K562 (cell line): ENCODE measurements at regions not wholly inside any gene's neighbourhood (a gene's known extent, or its start where the extent isn't known, plus 50 kb on each side); places are given as distances from the start of the nearest gene placed in this dataset.

Source experiments
- ATAC-seq: fragments of 200-7000 bp; cut with Tn5 transposase; 3 replicates; pipeline ENCODE4 v1.9.1; 2020; ENCODE audit warnings: moderate library complexity
- BruUV-seq: library from RNA; stranded (reverse); fragments of 400-500 nt; replicated peaks from 2 replicates; lab custom pipeline; 2021; lab: Mats Ljungman, UMichigan
- CTCF ChIA-PET: fragments of 300-600 bp; formaldehyde crosslinking; extraction: SDS; loops from one replicate; lab custom pipeline; 2021; ENCODE audit warnings: low intra/inter-chr PET ratio; lab: Yijun Ruan, JAX
- POLR2A ChIA-PET: fragments of 300-600, 350-650 bp; sonication (Branson Sonifier 250); formaldehyde crosslinking; extraction: SDS; loops from one replicate; lab custom pipeline; 2021; ENCODE audit warnings: antibody characterized with exemption, inconsistent platforms; lab: Yijun Ruan, JAX
- DNase-seq, 4 experiments: peaks; one replicate each; pipeline versions ENCODE4 v3.0.0 to v3.0.0-alpha.2; 2011 to 2018; ENCODE audit warnings: low spot score in 3 of 4, mixed read lengths in 3 of 4; ENCODE audit errors: extremely low read depth in 1 of 4
- FAIRE-seq: peaks from 2 replicates; lab custom pipeline; 2011; peaks lifted over from hg19 to GRCh38; lab: Jason Lieb, UNC
- H2AFZ ChIP-seq: 2 replicates; pipeline ENCODE4 v1.6.0; 2011; ENCODE audit warnings: low read depth, low read length, control low read depth, inconsistent platforms
- H3K27ac ChIP-seq: fragments of 200-600 bp; 3 replicates; pipeline ENCODE4 v1.8.0; 2011; ENCODE audit warnings: low read depth, mild to moderate bottlenecking, control low read depth, inconsistent platforms, low read length, moderate library complexity, mixed read lengths; ENCODE audit errors: extremely low read depth
- H3K27me3 ChIP-seq, 2 experiments: fragments of 300-600 bp in 1 of 2; 2 replicates in 1 of 2; 3 replicates in 1 of 2; pipeline versions ENCODE4 v1.6.0 to v1.8.0; 2011; ENCODE audit warnings: inconsistent platforms in 2 of 2, low read length in 2 of 2, mild to moderate bottlenecking in 1 of 2, mixed read lengths in 1 of 2, moderate library complexity in 1 of 2; ENCODE audit not compliant: control insufficient read depth in 2 of 2, insufficient read depth in 2 of 2
- H3K36me3 ChIP-seq: fragments of 300-600 bp; 3 replicates; pipeline ENCODE4 v1.8.0; 2011; ENCODE audit warnings: mild to moderate bottlenecking, low read length, inconsistent platforms; ENCODE audit not compliant: control insufficient read depth, insufficient read depth
- H3K4me1 ChIP-seq, 2 experiments: fragments of 200-600 bp in 1 of 2; replicated peaks in 1 of 2; 2 replicates in 1 of 2; 3 replicates in 1 of 2; pipeline versions ENCODE4 v1.5.1 to v1.8.0; 2011; ENCODE audit warnings: inconsistent platforms in 2 of 2, low read length in 2 of 2, mild to moderate bottlenecking in 1 of 2, mixed read lengths in 1 of 2, moderate library complexity in 1 of 2; ENCODE audit not compliant: control insufficient read depth in 2 of 2, insufficient read depth in 2 of 2
- H3K4me2 ChIP-seq: 2 replicates; pipeline ENCODE4 v1.6.1; 2011; ENCODE audit warnings: low read length, control low read depth, inconsistent platforms, mixed read lengths; ENCODE audit not compliant: insufficient read depth
- H3K4me3 ChIP-seq: fragments of 200-600 bp; sonication (generic), shearing (Covaris generic); 2 replicates; pipeline ENCODE4 v1.5.1; 2016; ENCODE audit warnings: control low read depth, inconsistent platforms
- H3K79me2 ChIP-seq: fragments of 200-600 bp; 3 replicates; pipeline ENCODE4 v1.8.0; 2011; ENCODE audit warnings: low read length, inconsistent platforms; ENCODE audit not compliant: control insufficient read depth, insufficient read depth
- H3K9ac ChIP-seq, 2 experiments: 2 replicates each; pipeline versions ENCODE4 v1.6.0 to v1.6.1; 2011; ENCODE audit warnings: low read depth in 2 of 2, low read length in 2 of 2, control low read depth in 1 of 2, inconsistent platforms in 1 of 2, mild to moderate bottlenecking in 1 of 2, mixed read lengths in 1 of 2; ENCODE audit not compliant: insufficient read depth in 1 of 2
- H3K9me1 ChIP-seq: one replicate; pipeline ENCODE4 v1.6.0; 2011; ENCODE audit warnings: inconsistent platforms, mild to moderate bottlenecking, low read length, moderate library complexity; ENCODE audit not compliant: control insufficient read depth, insufficient read depth
- H3K9me3 ChIP-seq: replicated peaks from 2 replicates; pipeline ENCODE4 v1.5.1; 2011; ENCODE audit warnings: low read depth, low read length, inconsistent platforms; ENCODE audit not compliant: control insufficient read depth, insufficient read depth
- H4K20me1 ChIP-seq: replicated peaks from 2 replicates; pipeline ENCODE4 v1.6.1; 2011; ENCODE audit warnings: low read length, inconsistent platforms, mixed read lengths; ENCODE audit not compliant: control insufficient read depth, insufficient read depth
- CC2D1A ChIP-seq: fragments of 450-650 bp; IDR thresholded peaks from 2 replicates; pipeline ENCODE4 v1.6.1; 2017; ENCODE audit warnings: mild to moderate bottlenecking
- ELK3 ChIP-seq: fragments of 450-650 bp; formaldehyde crosslinking; IDR thresholded peaks from 2 replicates; pipeline ENCODE4 v1.4.0; 2020; ENCODE audit warnings: mild to moderate bottlenecking
- HEY1 ChIP-seq: fragments of 250-450 bp; sonication (Bioruptor Pico); IDR thresholded peaks from 2 replicates; pipeline ENCODE4 v1.5.0; 2020; ENCODE audit warnings: mild to moderate bottlenecking, moderate library complexity, borderline replicate concordance
- SMARCA5 ChIP-seq: fragments of 450-650 bp; IDR thresholded peaks from 2 replicates; pipeline ENCODE4 v1.6.1; 2016
- TGIF2 ChIP-seq: sonication (generic); formaldehyde crosslinking; IDR thresholded peaks from 2 replicates; pipeline ENCODE4 v1.8.1; 2022; ENCODE audit warnings: mild to moderate bottlenecking, missing genetic modification reagents, moderate library complexity
- WGBS: fragments of 100-300 bp; shearing (Covaris generic); methylation state at CpG from one replicate; pipeline ENCODE4 v1.1.6; 2016; ENCODE audit warnings: low coverage, mixed read lengths; ENCODE audit not compliant: insufficient coverage; ENCODE audit errors: missing lambda C conversion rate; 5-methylcytosine and 5-hydroxymethylcytosine counted together
- in situ Hi-C: fragments of 300-500 bp; cut with MboI; formaldehyde crosslinking; loops from 4 replicates; pipeline ENCODE4 v1.15.0; 2018; ENCODE audit warnings: inconsistent platforms, mixed read lengths
- intact Hi-C: fragments of 100-400 bp; cut with micrococcal nuclease; formaldehyde crosslinking; loops from 2 replicates; pipeline ENCODE4 v1.14.2; 2022
- TF ChIP-seq, protein P1 (sequence below): fragments of 250-450 bp; sonication (Bioruptor Pico); IDR thresholded peaks from 2 replicates; pipeline ENCODE4 v1.5.0; 2021; ENCODE audit warnings: mild to moderate bottlenecking, moderate library complexity
- TF ChIP-seq, protein P2 (sequence below): fragments of 150-350 bp; conservative IDR thresholded peaks from 2 replicates; pipeline ENCODE4 v1.6.1; 2014; ENCODE audit warnings: low read length
- TF ChIP-seq, protein P3 (sequence below): sonication (generic); formaldehyde crosslinking; IDR thresholded peaks from 2 replicates; pipeline ENCODE4 v1.8.0; 2023; ENCODE audit warnings: mild to moderate bottlenecking, missing genetic modification reagents
- TF ChIP-seq, protein P4 (sequence below): fragments of 250-450 bp; sonication (Bioruptor Pico); IDR thresholded peaks from 2 replicates; pipeline ENCODE4 v1.8.0; 2021; ENCODE audit warnings: borderline replicate concordance, mild to moderate bottlenecking, moderate library complexity; ENCODE audit not compliant: poor library complexity, severe bottlenecking

- no peaks in the 10 kb centered on the region for H4K20me1 ChIP-seq
- H3K9me1 ChIP-seq: no peaks in the 10 kb centered on the region
- no peaks in the 10 kb centered on the region for H3K27me3 ChIP-seq
- no peak overlapping the region for H3K27ac ChIP-seq
- no peaks in the 10 kb centered on the region for H3K36me3 ChIP-seq
- FAIRE-seq: no peak
- no peaks in the 10 kb centered on the region for H3K4me1 ChIP-seq
- H3K4me3 ChIP-seq: no peak overlapping the region
- no peak overlapping the region for H3K4me2 ChIP-seq
- in situ Hi-C loops (no loop called here), intact Hi-C loops (no loop called here)
- no peak for ATAC-seq
- POLR2A ChIA-PET: no interaction called here
- H2AFZ ChIP-seq: no peak overlapping the region
- TF ChIP-seq HEY1: no peak
- TF ChIP-seq, protein P1, sequence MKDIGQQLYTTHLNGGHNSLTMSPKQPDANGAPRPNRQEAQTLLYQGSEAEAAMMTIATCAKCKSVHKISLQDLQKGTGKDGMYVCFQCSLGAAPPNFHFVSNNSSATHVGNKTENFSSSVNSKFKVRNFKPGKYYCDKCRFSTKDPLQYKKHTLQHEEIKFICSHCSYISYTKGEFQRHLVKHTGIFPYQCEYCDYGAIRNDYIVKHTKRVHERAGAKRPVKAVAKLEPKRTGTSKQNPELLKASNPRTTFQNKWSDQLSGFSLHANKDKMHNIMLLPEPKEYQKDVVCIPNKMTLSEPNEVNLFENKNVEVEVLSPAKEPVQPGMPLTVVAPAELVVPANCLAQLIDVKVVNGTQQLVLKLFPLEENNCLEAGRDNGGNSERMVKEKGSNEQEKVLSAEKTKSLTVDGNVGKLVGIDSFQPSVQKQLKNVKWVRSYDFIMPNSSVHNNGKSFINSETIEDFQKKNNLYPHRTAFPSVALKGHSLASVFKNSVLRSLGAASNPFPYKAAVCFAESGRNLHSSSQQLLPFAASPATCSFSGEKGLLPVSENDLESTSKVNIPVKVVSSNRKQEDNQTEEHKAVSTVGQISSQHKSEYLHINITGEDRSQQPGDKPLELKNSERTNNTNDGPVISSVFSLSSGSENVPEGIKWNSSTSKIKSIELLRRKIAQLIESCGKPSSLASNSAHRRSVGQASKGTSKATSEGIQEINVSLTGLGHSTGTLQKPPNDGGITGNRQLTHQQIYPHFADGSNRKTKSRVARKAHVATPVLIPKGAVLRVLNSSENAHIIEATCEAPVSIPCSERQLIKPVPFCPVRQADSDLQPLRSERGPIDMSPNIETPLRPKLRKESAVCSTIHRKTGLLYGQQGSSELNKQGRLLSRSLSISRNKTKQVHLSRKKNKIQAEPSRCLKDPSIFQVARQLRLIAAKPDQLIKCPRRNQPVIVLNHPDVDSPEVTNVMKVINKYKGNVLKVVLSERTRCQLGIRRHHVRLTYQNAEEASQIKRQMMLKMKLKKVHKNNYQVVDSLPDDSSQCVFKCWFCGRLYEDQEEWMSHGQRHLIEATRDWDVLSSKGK (CRISPR knock-in tag): no peak
- TF ChIP-seq SMARCA5: no peak
- TF ChIP-seq, protein P2, sequence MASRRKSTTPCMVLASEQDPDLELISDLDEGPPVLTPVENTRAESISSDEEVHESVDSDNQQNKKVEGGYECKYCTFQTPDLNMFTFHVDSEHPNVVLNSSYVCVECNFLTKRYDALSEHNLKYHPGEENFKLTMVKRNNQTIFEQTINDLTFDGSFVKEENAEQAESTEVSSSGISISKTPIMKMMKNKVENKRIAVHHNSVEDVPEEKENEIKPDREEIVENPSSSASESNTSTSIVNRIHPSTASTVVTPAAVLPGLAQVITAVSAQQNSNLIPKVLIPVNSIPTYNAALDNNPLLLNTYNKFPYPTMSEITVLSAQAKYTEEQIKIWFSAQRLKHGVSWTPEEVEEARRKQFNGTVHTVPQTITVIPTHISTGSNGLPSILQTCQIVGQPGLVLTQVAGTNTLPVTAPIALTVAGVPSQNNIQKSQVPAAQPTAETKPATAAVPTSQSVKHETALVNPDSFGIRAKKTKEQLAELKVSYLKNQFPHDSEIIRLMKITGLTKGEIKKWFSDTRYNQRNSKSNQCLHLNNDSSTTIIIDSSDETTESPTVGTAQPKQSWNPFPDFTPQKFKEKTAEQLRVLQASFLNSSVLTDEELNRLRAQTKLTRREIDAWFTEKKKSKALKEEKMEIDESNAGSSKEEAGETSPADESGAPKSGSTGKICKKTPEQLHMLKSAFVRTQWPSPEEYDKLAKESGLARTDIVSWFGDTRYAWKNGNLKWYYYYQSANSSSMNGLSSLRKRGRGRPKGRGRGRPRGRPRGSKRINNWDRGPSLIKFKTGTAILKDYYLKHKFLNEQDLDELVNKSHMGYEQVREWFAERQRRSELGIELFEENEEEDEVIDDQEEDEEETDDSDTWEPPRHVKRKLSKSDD: no peak
- TF ChIP-seq, protein P3, sequence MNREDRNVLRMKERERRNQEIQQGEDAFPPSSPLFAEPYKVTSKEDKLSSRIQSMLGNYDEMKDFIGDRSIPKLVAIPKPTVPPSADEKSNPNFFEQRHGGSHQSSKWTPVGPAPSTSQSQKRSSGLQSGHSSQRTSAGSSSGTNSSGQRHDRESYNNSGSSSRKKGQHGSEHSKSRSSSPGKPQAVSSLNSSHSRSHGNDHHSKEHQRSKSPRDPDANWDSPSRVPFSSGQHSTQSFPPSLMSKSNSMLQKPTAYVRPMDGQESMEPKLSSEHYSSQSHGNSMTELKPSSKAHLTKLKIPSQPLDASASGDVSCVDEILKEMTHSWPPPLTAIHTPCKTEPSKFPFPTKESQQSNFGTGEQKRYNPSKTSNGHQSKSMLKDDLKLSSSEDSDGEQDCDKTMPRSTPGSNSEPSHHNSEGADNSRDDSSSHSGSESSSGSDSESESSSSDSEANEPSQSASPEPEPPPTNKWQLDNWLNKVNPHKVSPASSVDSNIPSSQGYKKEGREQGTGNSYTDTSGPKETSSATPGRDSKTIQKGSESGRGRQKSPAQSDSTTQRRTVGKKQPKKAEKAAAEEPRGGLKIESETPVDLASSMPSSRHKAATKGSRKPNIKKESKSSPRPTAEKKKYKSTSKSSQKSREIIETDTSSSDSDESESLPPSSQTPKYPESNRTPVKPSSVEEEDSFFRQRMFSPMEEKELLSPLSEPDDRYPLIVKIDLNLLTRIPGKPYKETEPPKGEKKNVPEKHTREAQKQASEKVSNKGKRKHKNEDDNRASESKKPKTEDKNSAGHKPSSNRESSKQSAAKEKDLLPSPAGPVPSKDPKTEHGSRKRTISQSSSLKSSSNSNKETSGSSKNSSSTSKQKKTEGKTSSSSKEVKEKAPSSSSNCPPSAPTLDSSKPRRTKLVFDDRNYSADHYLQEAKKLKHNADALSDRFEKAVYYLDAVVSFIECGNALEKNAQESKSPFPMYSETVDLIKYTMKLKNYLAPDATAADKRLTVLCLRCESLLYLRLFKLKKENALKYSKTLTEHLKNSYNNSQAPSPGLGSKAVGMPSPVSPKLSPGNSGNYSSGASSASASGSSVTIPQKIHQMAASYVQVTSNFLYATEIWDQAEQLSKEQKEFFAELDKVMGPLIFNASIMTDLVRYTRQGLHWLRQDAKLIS (CRISPR knock-in tag): no peak
- TF ChIP-seq CC2D1A: no peak
- TF ChIP-seq, protein P4, sequence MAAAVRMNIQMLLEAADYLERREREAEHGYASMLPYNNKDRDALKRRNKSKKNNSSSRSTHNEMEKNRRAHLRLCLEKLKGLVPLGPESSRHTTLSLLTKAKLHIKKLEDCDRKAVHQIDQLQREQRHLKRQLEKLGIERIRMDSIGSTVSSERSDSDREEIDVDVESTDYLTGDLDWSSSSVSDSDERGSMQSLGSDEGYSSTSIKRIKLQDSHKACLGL (CRISPR knock-in tag): no peak
- TF ChIP-seq TGIF2 (CRISPR knock-in tag): no peak
- no peak for TF ChIP-seq ELK3 (CRISPR knock-in tag)
- H3K79me2 ChIP-seq: no peaks in the 10 kb centered on the region
- H3K9me3 ChIP-seq: no peaks in the 10 kb centered on the region; the same call in 1 of the 2 replicates
- no peak overlapping the region for H3K9ac ChIP-seq
- WGBS: 0% methylated on average over 3 of the region's 3 CpGs
- no peak for DNase-seq
- no TSS peak for BruUV-seq
- CTCF ChIA-PET: no interaction called here
These were observed 955.5 kb downstream of the TMTC2 start for GRCh38 chr12:83642205-83642604.
